OCI-LY7 (cell line): ENCODE measurements at regions not wholly inside any gene's neighbourhood (a gene's known extent, or its start where the extent isn't known, plus 50 kb on each side); places are given as distances from the start of the nearest gene placed in this dataset.

ENCODE experiments used
- BruUV-seq: library from RNA; stranded (reverse); fragments of 400-500 nt; replicated peaks from 2 replicates; lab custom pipeline; 2021; lab: Mats Ljungman, UMichigan
- CTCF ChIA-PET: fragments of 300-600 bp; sonication (Branson Sonifier 250); formaldehyde crosslinking; loops from one replicate; lab custom pipeline; 2022; ENCODE audit warnings: antibody characterized with exemption; ENCODE audit not compliant: unreplicated experiment; lab: Charles Lee
- POLR2A ChIA-PET: fragments of 300-600 bp; sonication (Branson Sonifier 250); formaldehyde crosslinking; loops from one replicate; lab custom pipeline; 2022; ENCODE audit warnings: antibody characterized with exemption; lab: Charles Lee
- DNase-seq: peaks from one replicate; pipeline ENCODE4 v3.0.0-alpha.2; 2015; ENCODE audit warnings: low spot score
- H2AFZ ChIP-seq: fragments of 200-600 bp; sonication (generic), shearing (Covaris generic); 2 replicates; pipeline ENCODE4 v1.6.1; 2014; ENCODE audit warnings: mild to moderate bottlenecking, antibody characterized with exemption, low read length, moderate library complexity
- H3K27ac ChIP-seq: fragments of 200-600 bp; sonication (generic); 2 replicates; pipeline ENCODE4 v1.5.1; 2014; ENCODE audit warnings: mixed run types, low read depth, mild to moderate bottlenecking, moderate library complexity, low read length, inconsistent platforms; ENCODE audit not compliant: poor library complexity, severe bottlenecking
- H3K36me3 ChIP-seq: fragments of 200-600 bp; sonication (generic); 2 replicates; pipeline ENCODE4 v1.6.1; 2014; ENCODE audit warnings: mild to moderate bottlenecking, antibody characterized with exemption, low read length, moderate library complexity, mixed read lengths; ENCODE audit not compliant: insufficient read depth
- H3K4me1 ChIP-seq: fragments of 200-600 bp; sonication (generic); 2 replicates; pipeline ENCODE4 v1.5.1; 2014; ENCODE audit warnings: mild to moderate bottlenecking, low read length; ENCODE audit not compliant: insufficient read depth, poor library complexity, severe bottlenecking
- H3K4me2 ChIP-seq: fragments of 200-600 bp; sonication (generic); 2 replicates; pipeline ENCODE4 v1.6.1; 2014; ENCODE audit warnings: mild to moderate bottlenecking, low read length
- H3K4me3 ChIP-seq: fragments of 200-600 bp; sonication (generic); 2 replicates; pipeline ENCODE4 v1.5.1; 2014; ENCODE audit warnings: mild to moderate bottlenecking, low read depth, low read length; ENCODE audit not compliant: poor library complexity, severe bottlenecking
- H3K79me2 ChIP-seq: fragments of 200-600 bp; sonication (generic); 2 replicates; pipeline ENCODE4 v1.6.1; 2016; ENCODE audit warnings: low read depth, mild to moderate bottlenecking, low read length, moderate library complexity, mixed read lengths; ENCODE audit not compliant: insufficient read depth
- H3K9me2 ChIP-seq: fragments of 200-600 bp; sonication (generic); 2 replicates; pipeline ENCODE4 v1.6.1; 2016; ENCODE audit warnings: mild to moderate bottlenecking, low read length, mixed read lengths; ENCODE audit not compliant: insufficient read depth
- H3K9me3 ChIP-seq: fragments of 200-600 bp; sonication (generic); 2 replicates; pipeline ENCODE4 v1.6.1; 2014; ENCODE audit warnings: mild to moderate bottlenecking, mixed run types, low read length, mixed read lengths
- H4K20me1 ChIP-seq: fragments of 200-600 bp; sonication (generic); 2 replicates; pipeline ENCODE4 v1.6.1; 2014; ENCODE audit warnings: mild to moderate bottlenecking, antibody characterized with exemption, low read length, moderate library complexity, mixed read lengths; ENCODE audit not compliant: insufficient read depth
- EZH2phosphoT487 ChIP-seq: fragments of 200-600 bp; sonication (generic); IDR thresholded peaks from 2 replicates; pipeline ENCODE4 v1.6.1; 2018; ENCODE audit warnings: low read depth, borderline replicate concordance, mild to moderate bottlenecking, mixed run types, antibody characterized with exemption, low read length, moderate library complexity, mixed read lengths
- intact Hi-C: fragments of 100-400 bp; cut with micrococcal nuclease; formaldehyde crosslinking; loops from one replicate; pipeline ENCODE4 v1.10.0; 2022; ENCODE audit not compliant: unreplicated experiment
- TF ChIP-seq, protein P1 (sequence below): fragments of 200-600 bp; sonication (generic); conservative IDR thresholded peaks from 2 replicates; pipeline ENCODE4 v1.5.1; 2014; ENCODE audit warnings: mild to moderate bottlenecking, antibody characterized with exemption, low read length, moderate library complexity, mixed read lengths

DNA sequence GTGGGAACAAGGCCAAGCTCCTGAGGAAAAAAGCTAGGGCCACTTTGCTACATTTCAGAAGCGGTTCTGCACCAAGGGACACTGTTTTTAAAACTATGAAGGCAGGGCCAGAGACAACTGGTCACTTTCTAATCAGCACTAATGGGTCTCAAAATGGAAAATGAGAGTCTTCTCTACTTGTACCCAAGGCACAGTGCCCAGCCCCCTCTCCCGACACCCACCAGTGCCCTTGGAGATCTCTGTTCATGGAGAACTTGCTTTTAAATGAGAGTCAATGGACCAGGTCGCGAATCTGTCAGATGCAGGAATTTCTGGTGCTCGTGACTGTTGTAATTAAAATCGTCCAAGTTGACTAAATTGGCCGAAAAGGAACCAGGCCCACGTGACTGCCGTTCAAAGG lies 591.6 kb downstream of the BCOR start:
- no TSS peak for BruUV-seq
- ChIA-PET POLR2A (no interaction called here), CTCF (no interaction called here)
- Histone ChIP-seq H3K27ac (no peak overlapping the region), H3K4me2 (no peak overlapping the region), H2AFZ (no peak overlapping the region), H4K20me1 (no peaks in the 10 kb centered on the region), H3K9me2 (no peaks in the 10 kb centered on the region), H3K79me2 (no peaks in the 10 kb centered on the region), H3K9me3 (no peaks in the 10 kb centered on the region), H3K4me3 (no peak overlapping the region), H3K36me3 (no peaks in the 10 kb centered on the region), H3K4me1 (no peaks in the 10 kb centered on the region)
- TF ChIP-seq EZH2phosphoT487 = no peak
- TF ChIP-seq, protein P1, sequence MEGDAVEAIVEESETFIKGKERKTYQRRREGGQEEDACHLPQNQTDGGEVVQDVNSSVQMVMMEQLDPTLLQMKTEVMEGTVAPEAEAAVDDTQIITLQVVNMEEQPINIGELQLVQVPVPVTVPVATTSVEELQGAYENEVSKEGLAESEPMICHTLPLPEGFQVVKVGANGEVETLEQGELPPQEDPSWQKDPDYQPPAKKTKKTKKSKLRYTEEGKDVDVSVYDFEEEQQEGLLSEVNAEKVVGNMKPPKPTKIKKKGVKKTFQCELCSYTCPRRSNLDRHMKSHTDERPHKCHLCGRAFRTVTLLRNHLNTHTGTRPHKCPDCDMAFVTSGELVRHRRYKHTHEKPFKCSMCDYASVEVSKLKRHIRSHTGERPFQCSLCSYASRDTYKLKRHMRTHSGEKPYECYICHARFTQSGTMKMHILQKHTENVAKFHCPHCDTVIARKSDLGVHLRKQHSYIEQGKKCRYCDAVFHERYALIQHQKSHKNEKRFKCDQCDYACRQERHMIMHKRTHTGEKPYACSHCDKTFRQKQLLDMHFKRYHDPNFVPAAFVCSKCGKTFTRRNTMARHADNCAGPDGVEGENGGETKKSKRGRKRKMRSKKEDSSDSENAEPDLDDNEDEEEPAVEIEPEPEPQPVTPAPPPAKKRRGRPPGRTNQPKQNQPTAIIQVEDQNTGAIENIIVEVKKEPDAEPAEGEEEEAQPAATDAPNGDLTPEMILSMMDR = no peak
- no peak for DNase-seq
- intact Hi-C loops = no loop called here

DNA sequence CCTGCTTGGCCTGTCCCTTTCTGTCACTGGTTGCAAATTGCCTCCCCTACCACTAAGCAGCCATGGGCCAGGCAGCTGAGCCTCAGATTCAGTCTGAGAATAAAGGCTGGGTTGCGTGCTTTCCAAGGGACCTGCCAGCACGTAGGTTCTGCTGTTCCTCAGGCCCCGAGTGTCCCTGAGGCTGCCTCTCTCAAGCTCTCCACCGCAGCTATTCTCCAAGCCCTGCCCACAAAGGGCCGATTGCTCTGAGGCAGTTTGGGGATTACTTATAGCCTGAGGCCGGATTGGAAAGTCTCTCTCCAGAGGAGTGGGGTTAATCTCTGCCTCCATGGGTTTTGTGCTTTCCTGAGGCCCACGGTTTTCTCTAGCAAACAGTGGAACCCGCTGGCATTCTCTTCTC lies 590.7 kb downstream of the BCOR start:
- H4K20me1 ChIP-seq = no peaks in the 10 kb centered on the region
- no peak overlapping the region for H3K4me2 ChIP-seq
- intact Hi-C loops = no loop called here
- no peaks in the 10 kb centered on the region for H3K79me2 ChIP-seq
- no peak for DNase-seq
- H3K36me3 ChIP-seq = no peaks in the 10 kb centered on the region
- H3K9me3 ChIP-seq = no peaks in the 10 kb centered on the region
- H3K9me2 ChIP-seq = no peaks in the 10 kb centered on the region
- TF ChIP-seq, protein P1 = no peak
- no peak for TF ChIP-seq EZH2phosphoT487
- CTCF ChIA-PET = no interaction called here
- POLR2A ChIA-PET = no interaction called here
- H3K4me1 ChIP-seq = no peaks in the 10 kb centered on the region
- H3K27ac ChIP-seq = no peak overlapping the region
- no peak overlapping the region for H2AFZ ChIP-seq
- BruUV-seq = no TSS peak
- H3K4me3 ChIP-seq = no peak overlapping the region

DNA sequence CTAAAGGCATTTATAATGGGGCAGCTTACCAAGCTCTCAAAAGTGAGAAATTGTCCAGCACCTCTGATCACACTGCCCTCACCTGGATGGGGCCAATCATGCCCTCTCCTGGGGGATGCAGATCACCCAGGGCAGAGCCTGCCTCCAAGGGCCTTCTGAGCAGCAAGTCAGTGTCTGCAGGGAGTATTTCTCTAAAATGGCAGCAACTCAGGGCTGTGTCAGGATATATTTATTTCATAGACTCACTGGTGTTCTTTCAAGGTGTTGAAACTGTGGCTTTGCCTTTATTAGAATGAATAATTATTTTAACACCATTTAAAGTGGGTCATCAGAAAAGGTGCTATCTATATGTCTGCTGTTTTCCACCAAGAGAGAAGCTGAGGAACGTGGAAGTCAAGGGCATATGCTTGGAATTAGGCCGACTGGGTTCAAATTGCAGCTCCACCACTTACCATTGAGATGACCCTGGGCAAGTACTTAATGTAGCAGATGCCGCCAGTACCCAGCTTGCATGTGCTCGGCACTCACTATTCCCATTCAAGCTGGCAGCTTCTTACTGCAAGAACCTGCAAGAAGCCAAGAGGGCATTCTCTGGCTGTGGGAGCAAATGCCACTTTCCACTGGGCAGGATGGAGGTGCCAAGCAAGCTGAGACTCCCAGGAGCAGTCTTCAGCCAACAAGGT lies 590.0 kb downstream of the BCOR start:
- CTCF ChIA-PET = no interaction called here
- H3K79me2 ChIP-seq = no peaks in the 10 kb centered on the region
- no peaks in the 10 kb centered on the region for H3K9me3 ChIP-seq
- H3K4me3 ChIP-seq = no peak overlapping the region
- POLR2A ChIA-PET = no interaction called here
- H3K36me3 ChIP-seq = no peaks in the 10 kb centered on the region
- no peaks in the 10 kb centered on the region for H3K4me1 ChIP-seq
- intact Hi-C loops = no loop called here
- no peak overlapping the region for H2AFZ ChIP-seq
- TF ChIP-seq, protein P1 = no peak
- TF ChIP-seq EZH2phosphoT487 = no peak
- H3K27ac ChIP-seq = no peak overlapping the region
- H3K9me2 ChIP-seq = no peaks in the 10 kb centered on the region
- no peaks in the 10 kb centered on the region for H4K20me1 ChIP-seq
- H3K4me2 ChIP-seq = no peak overlapping the region
- no TSS peak for BruUV-seq
- no peak for DNase-seq
